GM12872 (cell line): ENCODE measurements at regions not wholly inside any gene's neighbourhood (a gene's known extent, or its start where the extent isn't known, plus 50 kb on each side); places are given as distances from the start of the nearest gene placed in this dataset.

Source experiments
- TF ChIP-seq, protein P1 (sequence below): IDR thresholded peaks from 3 replicates; pipeline ENCODE4 v1.5.1; 2011; ENCODE audit warnings: low read depth, mild to moderate bottlenecking, low read length, moderate library complexity; ENCODE audit not compliant: insufficient read depth

DNA sequence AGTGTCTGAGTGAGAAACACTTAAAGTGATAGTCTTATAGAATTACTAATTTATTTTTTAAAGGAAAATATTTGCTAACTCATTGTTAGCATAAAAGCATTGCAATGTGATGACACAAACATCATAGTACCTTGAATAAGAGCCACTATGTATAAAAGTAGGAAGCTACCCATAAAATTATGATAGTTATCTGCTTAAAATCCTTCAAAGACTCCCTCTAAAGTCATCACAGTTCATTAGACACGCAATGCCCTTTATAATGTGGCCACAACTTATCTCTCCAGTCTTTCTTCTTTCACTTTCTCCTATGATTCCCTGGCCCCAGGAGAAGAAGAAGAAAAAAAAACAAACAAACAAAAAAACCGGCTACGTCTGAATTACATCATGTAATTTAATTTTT lies 1144.0 kb upstream of the NUDT12 start:
- TF ChIP-seq, protein P1, sequence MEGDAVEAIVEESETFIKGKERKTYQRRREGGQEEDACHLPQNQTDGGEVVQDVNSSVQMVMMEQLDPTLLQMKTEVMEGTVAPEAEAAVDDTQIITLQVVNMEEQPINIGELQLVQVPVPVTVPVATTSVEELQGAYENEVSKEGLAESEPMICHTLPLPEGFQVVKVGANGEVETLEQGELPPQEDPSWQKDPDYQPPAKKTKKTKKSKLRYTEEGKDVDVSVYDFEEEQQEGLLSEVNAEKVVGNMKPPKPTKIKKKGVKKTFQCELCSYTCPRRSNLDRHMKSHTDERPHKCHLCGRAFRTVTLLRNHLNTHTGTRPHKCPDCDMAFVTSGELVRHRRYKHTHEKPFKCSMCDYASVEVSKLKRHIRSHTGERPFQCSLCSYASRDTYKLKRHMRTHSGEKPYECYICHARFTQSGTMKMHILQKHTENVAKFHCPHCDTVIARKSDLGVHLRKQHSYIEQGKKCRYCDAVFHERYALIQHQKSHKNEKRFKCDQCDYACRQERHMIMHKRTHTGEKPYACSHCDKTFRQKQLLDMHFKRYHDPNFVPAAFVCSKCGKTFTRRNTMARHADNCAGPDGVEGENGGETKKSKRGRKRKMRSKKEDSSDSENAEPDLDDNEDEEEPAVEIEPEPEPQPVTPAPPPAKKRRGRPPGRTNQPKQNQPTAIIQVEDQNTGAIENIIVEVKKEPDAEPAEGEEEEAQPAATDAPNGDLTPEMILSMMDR = no peak

DNA sequence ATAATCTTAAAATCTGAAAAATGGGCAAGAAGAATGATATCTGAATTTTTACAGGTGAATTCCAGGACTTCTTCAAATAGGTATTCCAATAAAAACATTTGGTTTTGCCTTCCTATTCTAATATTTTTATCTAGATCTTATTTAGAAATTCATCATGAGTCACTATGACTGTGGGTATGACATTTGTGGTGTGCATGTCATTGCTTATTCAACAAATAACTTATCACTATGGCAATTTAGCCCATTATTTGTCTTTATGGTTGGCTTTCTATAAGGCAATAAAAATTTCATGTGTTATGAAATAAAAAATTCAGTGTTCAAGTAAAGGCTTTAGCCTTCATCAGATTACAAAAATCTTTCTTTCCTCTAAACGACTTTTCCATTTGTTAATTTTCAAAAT lies 1139.6 kb upstream of the NUDT12 start:
- TF ChIP-seq, protein P1 = no peak

DNA sequence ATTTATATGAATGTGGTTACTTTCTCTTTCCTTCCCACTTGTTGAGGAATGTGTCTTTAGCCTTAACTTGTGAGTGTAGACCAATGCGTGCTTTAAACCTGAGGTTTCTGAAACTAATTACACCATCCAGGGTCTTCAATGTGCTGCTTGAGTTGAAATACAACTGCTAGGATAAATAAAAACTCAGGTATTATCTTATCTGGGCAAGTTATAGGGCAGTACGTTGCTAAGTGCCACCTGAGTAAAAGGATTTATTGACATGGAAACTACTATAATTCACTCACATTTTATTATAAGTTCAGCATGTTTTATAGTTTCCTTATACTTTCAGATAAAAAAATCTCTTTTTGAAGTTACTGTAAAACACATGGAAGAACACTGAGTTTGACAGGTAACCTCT lies 1136.8 kb upstream of the NUDT12 start:
- TF ChIP-seq, protein P1 = no peak

DNA sequence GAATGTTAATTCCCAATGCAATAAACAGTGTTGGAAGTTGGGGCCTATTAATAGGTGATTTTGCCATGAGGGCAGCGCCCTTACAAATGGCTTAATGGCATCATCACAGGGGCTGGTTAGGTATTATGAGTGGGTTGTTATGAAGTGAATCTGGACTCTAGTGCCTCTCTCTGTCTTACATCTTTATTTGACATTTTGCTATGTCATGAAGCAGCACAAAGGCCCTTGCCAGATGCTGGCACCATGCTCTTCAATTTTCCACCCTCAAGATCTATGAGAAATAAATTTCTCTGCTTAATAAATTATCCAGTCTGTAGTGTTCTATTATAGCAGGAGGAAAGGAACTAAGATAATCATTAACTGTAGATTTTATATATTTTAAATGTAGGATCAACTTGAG lies 1098.7 kb upstream of the NUDT12 start:
- TF ChIP-seq, protein P1 = no peak

DNA sequence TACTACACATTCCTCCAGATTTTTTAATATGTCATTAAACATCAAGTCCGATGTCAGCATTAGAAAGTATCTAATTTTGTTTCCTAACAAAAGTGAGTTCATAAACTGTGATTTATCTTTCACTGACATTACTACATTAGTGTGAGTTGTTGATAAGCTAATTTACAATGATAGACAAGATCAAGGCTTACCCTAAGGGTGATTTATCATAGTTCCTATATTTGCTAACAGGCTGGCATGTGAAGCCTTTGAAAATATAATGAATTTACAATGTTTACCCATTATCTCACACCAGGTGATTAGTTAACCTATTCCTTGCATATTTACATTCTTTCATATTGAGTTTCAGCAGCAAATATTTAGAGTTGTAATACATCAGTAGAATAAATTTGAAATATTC lies 1096.9 kb upstream of the NUDT12 start:
- TF ChIP-seq, protein P1 = no peak

DNA sequence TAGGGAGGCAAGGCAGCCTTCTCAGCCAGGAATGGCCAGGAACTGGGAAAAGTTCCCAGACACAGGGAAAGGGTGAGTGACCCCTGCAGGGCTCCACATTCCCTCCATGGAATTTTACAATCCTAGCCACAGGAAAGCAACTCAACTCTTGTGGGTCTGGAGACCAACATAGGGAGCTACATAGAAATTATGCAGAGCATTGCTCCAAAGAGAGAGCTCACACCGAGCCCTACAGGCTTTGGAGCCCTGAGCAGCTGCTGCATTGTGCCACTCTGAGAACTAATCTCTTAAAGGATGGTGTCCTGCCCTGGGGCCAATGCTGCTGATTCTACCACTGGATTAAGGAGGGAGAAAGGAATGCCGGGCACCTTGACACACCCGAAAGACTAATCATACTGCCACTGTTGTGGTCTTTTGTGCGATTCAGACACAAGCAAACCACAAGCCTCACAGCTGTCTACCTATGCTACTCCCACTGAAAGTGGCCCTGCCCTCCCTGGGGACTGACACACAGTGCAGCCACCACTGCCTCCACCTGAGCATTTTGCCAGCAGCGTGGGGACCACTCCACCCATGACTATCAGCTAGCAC lies 1089.8 kb upstream of the NUDT12 start:
- TF ChIP-seq, protein P1 = no peak

DNA sequence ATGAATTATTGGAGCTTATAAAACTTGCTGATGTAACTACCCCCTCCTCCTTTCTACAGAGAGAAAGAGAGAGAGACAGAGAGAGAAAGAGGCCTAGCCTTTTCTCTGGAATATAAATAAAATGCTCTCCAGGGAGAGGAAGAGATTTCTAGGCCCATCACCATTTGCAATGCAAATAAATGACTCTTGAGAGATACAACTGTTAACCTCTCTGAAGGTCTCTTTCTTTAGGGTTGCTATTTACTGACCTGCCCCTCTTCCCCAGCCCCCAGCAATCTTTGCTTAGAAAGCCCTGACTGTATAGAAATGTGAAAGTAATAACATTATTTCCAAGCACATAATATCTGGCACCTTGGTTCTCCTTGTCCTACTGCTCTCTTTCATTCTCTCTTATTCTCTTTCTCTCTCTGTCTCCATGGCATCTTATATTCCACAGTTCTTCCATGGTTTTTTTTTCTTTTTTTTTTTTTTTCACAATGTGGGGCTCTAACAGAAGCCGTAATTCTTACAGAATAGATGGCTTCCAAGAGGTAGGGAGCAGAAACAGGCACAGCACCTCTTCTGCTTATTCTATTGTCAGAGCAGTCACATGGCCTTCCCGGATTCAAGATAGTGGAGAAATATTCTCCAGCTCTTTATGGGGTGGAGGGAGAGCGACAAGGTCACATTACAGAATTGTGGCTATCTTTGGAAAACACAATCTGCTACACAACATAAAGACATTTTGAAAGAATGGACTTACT lies 1087.9 kb upstream of the NUDT12 start:
- TF ChIP-seq, protein P1 = no peak
